Bronchial epithelial cell (primary cell): ENCODE measurements at regions not wholly inside any gene's neighbourhood (a gene's known extent, or its start where the extent isn't known, plus 50 kb on each side); places are given as distances from the start of the nearest gene placed in this dataset.
A peak's percentile ranks its signal among the peaks of the same experiment; 100 is the strongest.

Experiments used
- DNase-seq: peaks from one replicate; pipeline ENCODE4 v3.0.0-alpha.2; 2010; ENCODE audit warnings: low read depth
- FAIRE-seq: peaks from 2 replicates; lab custom pipeline; 2011; peaks lifted over from hg19 to GRCh38; lab: Jason Lieb, UNC
- H3K27me3 ChIP-seq: 2 replicates; pipeline ENCODE4 v1.5.1; 2011; ENCODE audit warnings: low read length; ENCODE audit not compliant: control insufficient read depth, insufficient read depth
- H3K36me3 ChIP-seq: 2 replicates; pipeline ENCODE4 v1.5.1; 2011; ENCODE audit warnings: low read length; ENCODE audit not compliant: control insufficient read depth, insufficient read depth
- H3K4me3 ChIP-seq: 2 replicates; pipeline ENCODE4 v1.5.1; 2011; ENCODE audit warnings: mild to moderate bottlenecking, low read depth, low read length, control low read depth
- TF ChIP-seq, protein P1 (sequence below): IDR thresholded peaks from 2 replicates; pipeline ENCODE4 v1.5.1; 2011; ENCODE audit warnings: mild to moderate bottlenecking, moderate library complexity, low read length, control low read depth, inconsistent platforms; ENCODE audit not compliant: insufficient read depth, severe bottlenecking

- H3K36me3 ChIP-seq = no peaks in the 10 kb centered on the region
- TF ChIP-seq, protein P1, sequence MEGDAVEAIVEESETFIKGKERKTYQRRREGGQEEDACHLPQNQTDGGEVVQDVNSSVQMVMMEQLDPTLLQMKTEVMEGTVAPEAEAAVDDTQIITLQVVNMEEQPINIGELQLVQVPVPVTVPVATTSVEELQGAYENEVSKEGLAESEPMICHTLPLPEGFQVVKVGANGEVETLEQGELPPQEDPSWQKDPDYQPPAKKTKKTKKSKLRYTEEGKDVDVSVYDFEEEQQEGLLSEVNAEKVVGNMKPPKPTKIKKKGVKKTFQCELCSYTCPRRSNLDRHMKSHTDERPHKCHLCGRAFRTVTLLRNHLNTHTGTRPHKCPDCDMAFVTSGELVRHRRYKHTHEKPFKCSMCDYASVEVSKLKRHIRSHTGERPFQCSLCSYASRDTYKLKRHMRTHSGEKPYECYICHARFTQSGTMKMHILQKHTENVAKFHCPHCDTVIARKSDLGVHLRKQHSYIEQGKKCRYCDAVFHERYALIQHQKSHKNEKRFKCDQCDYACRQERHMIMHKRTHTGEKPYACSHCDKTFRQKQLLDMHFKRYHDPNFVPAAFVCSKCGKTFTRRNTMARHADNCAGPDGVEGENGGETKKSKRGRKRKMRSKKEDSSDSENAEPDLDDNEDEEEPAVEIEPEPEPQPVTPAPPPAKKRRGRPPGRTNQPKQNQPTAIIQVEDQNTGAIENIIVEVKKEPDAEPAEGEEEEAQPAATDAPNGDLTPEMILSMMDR = no peak
- peak; percentile 53 for DNase-seq
- no peak for FAIRE-seq
- no peaks in the 10 kb centered on the region for H3K27me3 ChIP-seq
- H3K4me3 ChIP-seq = no peak overlapping the region
Observed at GRCh38 chr4:113828702-113829101, 67.2 kb upstream of the CAMK2D start.

DNA sequence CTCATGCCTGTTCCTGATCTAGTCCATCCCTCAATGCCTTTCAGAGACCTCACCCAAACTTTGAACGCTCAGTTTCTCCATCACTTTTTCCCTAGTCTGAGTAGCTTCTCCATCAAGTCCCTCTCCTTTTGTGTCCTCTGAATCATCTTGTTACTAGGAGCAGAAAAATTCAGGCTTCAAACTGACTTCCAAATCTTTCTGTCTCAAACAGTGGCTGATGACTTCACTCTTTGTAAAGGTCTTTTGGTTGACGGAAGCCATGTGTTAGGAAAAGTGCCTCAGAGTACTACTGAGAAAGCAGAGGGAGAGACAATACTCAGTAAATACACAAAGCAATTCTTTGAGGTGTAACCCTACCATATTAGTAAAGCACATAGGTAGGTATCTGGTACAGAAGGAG is 65.7 kb upstream of the CAMK2D start:
- DNase-seq (no peak), FAIRE-seq (no peak)
- Histone ChIP-seq H3K36me3 (no peaks in the 10 kb centered on the region), H3K27me3 (no peaks in the 10 kb centered on the region), H3K4me3 (no peak overlapping the region)
- TF ChIP-seq, protein P1 = no peak

DNA sequence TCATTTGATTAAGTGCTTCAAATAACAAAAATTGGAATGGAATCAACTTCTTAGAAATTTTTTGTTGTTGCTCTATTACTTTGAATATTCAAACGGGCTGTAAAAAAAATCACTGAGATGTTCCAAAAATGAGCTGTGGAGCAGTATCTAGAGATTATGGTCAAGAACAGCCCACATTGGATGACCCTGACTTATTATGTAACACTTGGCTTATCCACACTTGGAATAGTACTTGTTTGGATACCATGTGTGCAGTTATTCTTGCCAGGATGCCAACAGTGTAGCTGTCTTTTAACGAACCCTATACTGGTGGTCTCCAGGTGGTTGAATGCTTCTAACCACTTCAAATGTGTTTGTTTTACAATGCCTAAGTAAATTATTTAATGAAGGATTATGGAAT is 64.9 kb upstream of the CAMK2D start:
- H3K27me3 ChIP-seq = no peaks in the 10 kb centered on the region
- no peaks in the 10 kb centered on the region for H3K36me3 ChIP-seq
- FAIRE-seq (no peak), DNase-seq (no peak)
- H3K4me3 ChIP-seq = no peak overlapping the region
- TF ChIP-seq, protein P1 = no peak

GRCh38 chr4:113825272-113825671 is 63.7 kb upstream of the CAMK2D start:
- Histone ChIP-seq H3K27me3 (no peaks in the 10 kb centered on the region), H3K36me3 (no peaks in the 10 kb centered on the region), H3K4me3 (no peak overlapping the region)
- DNase-seq (no peak), FAIRE-seq (no peak)
- TF ChIP-seq, protein P1 = no peak

DNA sequence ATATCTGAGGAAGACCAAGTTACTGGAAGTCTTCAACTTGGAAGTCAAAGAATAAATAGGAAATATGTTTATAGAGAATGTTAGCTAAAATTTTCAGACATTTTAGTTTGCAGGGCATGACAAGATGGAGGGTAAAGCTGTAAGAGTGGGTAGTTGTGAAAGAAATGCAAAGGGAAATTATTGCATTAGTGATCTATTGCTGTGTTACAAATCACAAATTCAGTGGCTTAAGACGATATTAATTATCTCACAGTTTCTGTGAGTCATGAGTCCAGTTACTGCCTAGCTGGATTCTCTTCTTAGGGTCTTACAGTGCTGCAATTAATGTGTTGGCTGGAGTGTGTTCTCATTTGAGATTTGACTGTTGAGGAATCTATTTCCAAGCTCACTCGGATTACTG is 62.9 kb upstream of the CAMK2D start:
- no peaks in the 10 kb centered on the region for H3K27me3 ChIP-seq
- H3K4me3 ChIP-seq = no peak overlapping the region
- TF ChIP-seq, protein P1 = no peak
- H3K36me3 ChIP-seq = no peaks in the 10 kb centered on the region
- no peak for FAIRE-seq
- DNase-seq = no peak

GRCh38 chr4:113823291-113823659 is 61.7 kb upstream of the CAMK2D start:
- Histone ChIP-seq H3K4me3 (no peak overlapping the region), H3K36me3 (no peaks in the 10 kb centered on the region), H3K27me3 (no peaks in the 10 kb centered on the region)
- no peak for FAIRE-seq
- TF ChIP-seq, protein P1 = no peak
- DNase-seq = no peak
